ENCODE measurements at regions not wholly inside any gene's neighbourhood (a gene's known extent, or its start where the extent isn't known, plus 50 kb on each side); places are given as distances from the start of the nearest gene placed in this dataset.

DNA sequence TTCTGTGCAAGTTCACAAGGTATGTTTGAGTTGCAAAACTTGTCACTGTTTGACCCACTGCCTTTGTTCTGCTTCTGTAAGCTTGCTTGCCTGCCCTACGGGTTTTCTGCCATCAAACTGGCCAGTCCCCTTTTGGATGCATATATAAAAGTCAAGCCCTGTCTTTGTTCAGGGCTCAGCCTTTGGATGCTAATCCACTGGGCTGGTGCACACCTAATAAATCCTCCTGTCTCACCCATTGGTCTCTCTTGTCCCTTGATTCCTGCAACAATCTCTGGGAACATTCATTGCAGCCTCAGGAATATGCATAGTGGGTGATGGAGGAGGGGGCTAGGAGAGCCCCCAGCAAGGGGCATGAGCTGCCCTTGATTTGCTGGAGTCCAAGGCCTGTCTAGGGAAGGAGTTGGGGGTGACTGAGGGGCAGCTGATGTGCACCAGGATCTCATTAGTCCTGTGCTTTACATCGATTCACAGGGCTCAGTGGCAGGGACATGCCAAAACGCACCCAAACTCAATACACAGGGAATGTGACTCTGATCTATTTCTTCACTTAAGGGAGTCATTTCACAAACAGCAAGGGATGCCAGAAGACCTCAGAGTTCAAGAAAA, 225.4 kb upstream of the NLRP1 start:
- no peak for DNase-seq

DNA sequence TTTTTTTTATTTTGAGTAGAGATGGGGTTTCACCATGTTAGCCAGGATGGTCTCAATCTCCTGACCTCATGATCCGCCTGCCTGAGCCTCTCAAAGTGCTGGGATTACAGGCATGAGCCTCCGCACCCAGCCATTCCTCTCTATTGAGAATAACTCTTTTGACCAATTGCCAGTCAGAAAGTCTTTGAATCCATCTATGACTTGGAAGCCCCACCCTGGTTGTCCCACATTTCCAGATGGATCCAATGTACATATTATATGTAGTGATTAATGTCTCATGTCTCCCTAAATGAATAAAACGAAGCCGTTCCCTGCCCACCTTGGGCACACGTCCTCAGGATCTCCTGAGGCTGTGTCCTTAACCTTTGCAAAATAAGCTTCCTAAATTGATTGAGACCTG, 228.3 kb upstream of the NLRP1 start:
- H3K27me3 Mint-ChIP-seq = peaks cover 27% of the 10 kb centered on the region
- peaks cover 7% of the 10 kb centered on the region for H3K9me3 ChIP-seq (ENCODE audit: control insufficient read depth, low read length, poor library complexity, severe bottlenecking)
- no peaks in the 10 kb centered on the region for H3K36me3 Mint-ChIP-seq (ENCODE audit: low read depth)
- ATAC-seq (no peak), DNase-seq (no peak)
- no peaks in the 10 kb centered on the region for H3K4me1 Mint-ChIP-seq
- H3K4me3 Mint-ChIP-seq = no peak overlapping the region
- H3K27ac Mint-ChIP-seq = no peak overlapping the region

More for the DNA sequence above, 225.4 kb upstream of the NLRP1 start:
- Mint-ChIP-seq H3K27me3 (peaks cover 6% of the 10 kb centered on the region), H3K4me3 (no peak overlapping the region), H3K36me3 (ENCODE audit: low read depth) (no peaks in the 10 kb centered on the region), H3K4me1 (no peaks in the 10 kb centered on the region), H3K27ac (no peak overlapping the region)
- ATAC-seq = no peak
- H3K9me3 ChIP-seq (ENCODE audit: control insufficient read depth, low read length, poor library complexity, severe bottlenecking) = peaks cover 10% of the 10 kb centered on the region

DNA sequence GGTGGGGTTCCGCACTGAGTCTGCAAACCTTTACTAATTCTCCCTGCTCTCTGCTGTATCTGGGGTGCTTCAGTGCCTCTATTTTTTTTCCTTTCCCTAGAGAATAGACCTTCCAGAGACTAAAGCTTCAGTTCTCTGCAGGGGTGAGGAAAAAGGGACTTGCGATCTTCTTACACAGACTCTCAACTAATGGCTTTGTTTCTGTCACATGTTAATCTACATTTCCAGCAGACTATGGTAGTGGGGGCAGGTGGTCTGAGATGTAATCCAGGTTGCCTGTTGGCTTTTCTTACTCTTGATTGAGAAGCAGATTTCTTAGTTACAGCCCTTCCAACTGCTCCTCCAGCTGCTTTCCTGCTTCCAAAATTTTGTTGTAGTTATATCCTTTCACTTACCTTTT, 229.0 kb upstream of the NLRP1 start:
- H3K27me3 Mint-ChIP-seq = peaks cover 34% of the 10 kb centered on the region
- H3K27ac Mint-ChIP-seq = no peak overlapping the region
- H3K4me1 Mint-ChIP-seq = no peaks in the 10 kb centered on the region
- peaks cover 7% of the 10 kb centered on the region for H3K9me3 ChIP-seq (ENCODE audit: control insufficient read depth, low read length, poor library complexity, severe bottlenecking)
- DNase-seq (no peak), ATAC-seq (no peak)
- no peak overlapping the region for H3K4me3 Mint-ChIP-seq
- peaks cover 2% of the 10 kb centered on the region for H3K36me3 Mint-ChIP-seq (ENCODE audit: low read depth)

DNA sequence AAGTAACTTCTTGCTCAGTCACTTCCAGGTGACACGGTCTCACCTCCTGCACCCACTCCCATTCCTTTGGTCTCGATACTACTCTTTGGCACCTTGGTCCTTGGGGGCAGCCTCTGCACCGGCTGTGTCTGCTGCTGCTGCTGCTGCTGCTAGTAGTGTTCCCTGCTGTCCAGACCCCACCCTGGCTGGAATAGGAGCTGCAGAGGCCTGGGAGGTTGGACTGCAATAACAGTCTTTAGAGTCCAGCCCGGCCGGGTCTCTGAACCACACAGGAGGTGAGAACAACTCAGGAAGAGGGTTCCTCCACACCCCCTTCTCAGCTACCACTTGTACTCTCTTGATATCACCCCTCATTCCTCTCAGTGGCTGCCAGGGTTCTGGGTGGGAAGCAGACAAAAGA, 231.1 kb upstream of the NLRP1 start:
- peaks cover 47% of the 10 kb centered on the region for H3K27me3 Mint-ChIP-seq
- H3K36me3 Mint-ChIP-seq (ENCODE audit: low read depth) = peaks cover 2% of the 10 kb centered on the region
- no peak for DNase-seq
- no peak overlapping the region for H3K27ac Mint-ChIP-seq
- no peaks in the 10 kb centered on the region for H3K9me3 ChIP-seq (ENCODE audit: control insufficient read depth, low read length, poor library complexity, severe bottlenecking)
- ATAC-seq = no peak
- H3K4me1 Mint-ChIP-seq = no peaks in the 10 kb centered on the region
- H3K4me3 Mint-ChIP-seq = no peak overlapping the region

DNA sequence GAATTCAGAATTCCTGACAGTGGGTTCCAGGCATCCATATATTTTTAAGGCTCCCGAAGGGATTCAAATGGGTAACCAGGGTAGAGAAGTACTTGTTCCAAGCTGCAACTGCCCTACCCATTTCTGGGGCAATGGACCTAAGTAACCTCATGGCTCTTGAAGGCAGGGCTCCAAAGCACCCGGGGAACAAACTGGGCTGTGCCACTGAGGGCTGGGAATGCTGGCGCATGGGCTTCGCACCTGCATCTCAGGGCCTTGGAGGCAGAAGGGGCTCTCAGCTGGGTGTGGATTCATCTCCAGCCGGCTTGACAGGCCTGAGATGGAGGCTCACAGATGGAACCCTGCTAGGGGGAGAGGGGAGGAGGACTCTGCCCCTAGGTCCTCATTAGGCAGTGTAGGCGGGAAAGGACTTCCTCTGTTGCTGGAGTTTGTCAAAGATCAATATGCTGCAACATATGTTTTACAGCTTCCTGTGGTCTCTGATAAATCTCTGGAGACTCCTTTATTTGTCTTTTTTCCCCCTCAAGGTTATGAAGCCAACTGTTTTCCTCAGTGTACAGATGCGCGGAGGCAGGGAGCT, 232.3 kb upstream of the NLRP1 start:
- DNase-seq (no peak), ATAC-seq (no peak)
- Mint-ChIP-seq H3K4me3 (no peak overlapping the region), H3K27me3 (peaks cover 58% of the 10 kb centered on the region), H3K27ac (no peak overlapping the region), H3K4me1 (no peaks in the 10 kb centered on the region), H3K36me3 (ENCODE audit: low read depth) (peaks cover 2% of the 10 kb centered on the region)
- no peaks in the 10 kb centered on the region for H3K9me3 ChIP-seq (ENCODE audit: control insufficient read depth, low read length, poor library complexity, severe bottlenecking)

DNA sequence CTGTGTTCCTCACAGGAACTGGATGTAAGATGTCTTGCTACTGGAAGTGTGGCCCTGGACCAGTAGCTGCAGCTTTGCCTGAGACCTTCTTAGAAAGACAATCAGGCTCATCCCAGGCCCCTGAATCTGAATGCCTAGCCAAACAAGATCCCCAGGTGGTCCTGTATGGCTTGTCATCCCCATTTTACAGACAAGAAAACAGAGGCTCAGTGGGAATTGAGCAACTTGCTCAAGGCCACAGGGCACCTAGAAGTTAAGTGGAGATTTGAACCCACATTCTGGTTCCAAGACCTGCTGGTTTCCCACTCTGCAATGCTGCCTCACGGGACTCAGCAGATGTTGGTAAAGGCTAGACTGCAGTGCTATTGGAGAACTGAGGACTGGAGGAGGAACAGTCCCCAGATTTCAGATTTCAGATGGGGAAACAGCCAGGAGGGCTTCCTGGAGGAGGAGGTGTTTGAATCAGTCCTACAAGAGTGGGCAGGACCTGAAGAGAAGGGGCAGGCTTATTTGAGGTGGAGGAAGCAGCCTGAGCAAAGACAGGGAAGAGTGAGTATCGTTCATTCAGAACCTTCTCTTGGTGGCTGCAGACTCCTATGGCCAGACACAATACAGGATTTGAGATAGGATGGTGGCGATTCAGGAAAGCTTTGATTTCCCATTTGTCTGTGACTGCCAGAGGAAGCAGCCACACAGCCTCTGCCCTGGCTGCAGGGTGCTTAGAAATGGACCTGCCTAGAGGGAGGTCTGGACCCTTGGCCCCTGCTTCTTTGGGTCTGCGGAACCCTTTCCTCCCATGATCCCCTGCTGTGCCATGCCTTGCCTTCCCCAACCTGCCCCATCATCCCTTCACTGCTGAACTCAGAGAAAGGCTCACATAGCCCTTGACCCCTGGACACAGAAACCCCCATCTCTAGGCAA, 233.4 kb upstream of the NLRP1 start:
- no peaks in the 10 kb centered on the region for H3K9me3 ChIP-seq (ENCODE audit: control insufficient read depth, low read length, poor library complexity, severe bottlenecking)
- Mint-ChIP-seq H3K27ac (no peak overlapping the region), H3K36me3 (ENCODE audit: low read depth) (peaks cover 2% of the 10 kb centered on the region), H3K4me1 (no peaks in the 10 kb centered on the region), H3K27me3 (peaks cover 58% of the 10 kb centered on the region), H3K4me3 (no peak overlapping the region)
- no peak for DNase-seq
- ATAC-seq = no peak

DNA sequence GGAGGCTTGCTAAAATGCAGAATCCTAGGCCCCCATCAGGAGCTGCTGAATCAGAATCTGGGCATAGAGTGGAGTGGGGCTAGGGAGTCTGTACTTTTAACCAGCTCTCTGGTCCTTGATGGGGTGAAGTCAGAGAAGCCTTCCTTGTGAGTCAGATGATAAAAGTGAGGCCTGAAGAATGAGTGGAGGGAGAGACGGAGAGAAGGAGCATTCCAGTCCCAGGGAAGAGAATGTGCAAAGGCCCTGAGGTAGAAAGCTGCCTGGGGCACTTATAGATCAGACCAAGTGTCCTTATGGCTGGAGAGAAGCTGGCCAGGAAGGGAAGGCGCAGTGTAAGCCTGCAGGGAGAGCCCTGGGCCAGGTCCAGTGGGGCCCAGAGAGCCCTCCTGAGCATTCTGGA, 235.1 kb upstream of the NLRP1 start:
- no peaks in the 10 kb centered on the region for H3K9me3 ChIP-seq (ENCODE audit: control insufficient read depth, low read length, poor library complexity, severe bottlenecking)
- ATAC-seq = no peak
- peaks cover 2% of the 10 kb centered on the region for H3K36me3 Mint-ChIP-seq (ENCODE audit: low read depth)
- H3K27ac Mint-ChIP-seq = no peak overlapping the region
- no peak overlapping the region for H3K4me3 Mint-ChIP-seq
- H3K4me1 Mint-ChIP-seq = no peaks in the 10 kb centered on the region
- H3K27me3 Mint-ChIP-seq = peaks cover 63% of the 10 kb centered on the region
- no peak for DNase-seq

DNA sequence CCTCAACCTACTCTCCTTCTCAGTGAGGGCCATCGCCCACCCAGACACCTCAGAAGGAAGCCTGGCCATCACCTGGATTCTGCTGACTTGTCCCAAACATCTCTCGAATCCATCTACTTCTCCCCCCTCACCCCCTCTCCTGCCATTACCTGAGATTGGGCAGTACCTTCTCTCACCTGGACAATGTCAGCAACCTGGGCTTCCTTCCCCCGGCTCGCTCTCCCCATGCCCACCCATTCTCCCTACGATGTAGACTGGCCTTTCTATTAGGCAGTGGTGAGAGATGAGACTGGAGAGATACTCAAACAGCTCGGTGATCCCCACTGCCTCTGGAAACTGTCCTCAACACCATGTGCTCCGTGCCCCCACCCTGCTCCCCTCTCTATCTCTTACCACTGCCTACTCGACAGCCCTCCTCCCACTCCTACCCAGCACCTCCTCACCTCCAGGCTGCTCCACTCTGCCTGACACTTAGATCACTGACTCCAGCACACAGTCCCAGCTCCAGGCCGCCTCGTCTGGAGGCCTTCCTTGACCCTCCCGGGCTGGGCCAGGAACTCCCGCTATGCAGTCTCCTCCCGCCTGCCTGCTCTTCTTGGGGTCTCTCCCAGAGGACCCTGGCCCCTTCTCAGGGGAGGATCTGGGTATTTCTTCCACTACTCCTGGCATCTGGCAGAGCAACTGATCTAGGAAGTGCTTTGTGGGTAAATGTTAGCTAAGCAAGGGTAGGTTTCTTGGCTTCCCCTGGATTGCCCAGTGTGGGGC, 235.8 kb upstream of the NLRP1 start:
- peaks cover 67% of the 10 kb centered on the region for H3K27me3 Mint-ChIP-seq
- no peak overlapping the region for H3K4me3 Mint-ChIP-seq
- H3K27ac Mint-ChIP-seq = no peak overlapping the region
- ATAC-seq (no peak), DNase-seq (no peak)
- no peaks in the 10 kb centered on the region for H3K9me3 ChIP-seq (ENCODE audit: control insufficient read depth, low read length, poor library complexity, severe bottlenecking)
- peaks cover 2% of the 10 kb centered on the region for H3K36me3 Mint-ChIP-seq (ENCODE audit: low read depth)
- H3K4me1 Mint-ChIP-seq = no peaks in the 10 kb centered on the region

DNA sequence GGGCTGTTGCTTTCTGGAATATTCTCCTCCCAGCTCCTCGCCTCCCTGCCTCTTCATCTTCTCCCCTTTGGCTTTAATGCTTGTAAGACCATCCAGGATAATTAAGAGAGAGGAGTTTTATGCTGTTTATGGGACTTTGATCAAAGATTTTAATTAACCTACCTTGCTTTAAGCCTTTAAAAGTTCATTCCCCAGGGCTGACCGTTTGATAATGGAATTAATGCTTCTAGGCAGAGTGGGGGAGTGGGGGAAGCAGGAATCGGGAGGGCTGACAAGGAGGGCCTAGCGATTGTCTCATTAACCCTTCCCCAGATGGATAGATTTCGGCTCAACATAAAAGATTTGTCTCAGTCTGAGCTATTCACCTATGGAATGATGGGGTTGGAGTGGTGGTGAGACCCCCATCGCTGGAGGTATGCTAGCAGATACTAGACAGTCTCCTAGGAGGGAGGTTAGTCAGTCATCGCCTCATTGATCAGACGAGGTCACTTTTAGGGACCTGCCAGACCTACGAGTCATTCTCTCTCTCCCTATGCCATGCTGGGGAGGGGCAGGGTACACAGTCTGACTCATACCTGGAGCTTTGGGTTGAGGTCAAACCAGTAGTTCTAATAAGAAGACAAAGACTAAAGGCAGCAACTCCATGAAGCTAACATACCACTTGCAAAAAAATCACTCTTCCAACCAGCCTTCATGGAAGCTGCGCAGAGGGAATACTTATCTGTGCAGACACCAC, 236.6 kb upstream of the NLRP1 start:
- peaks cover 2% of the 10 kb centered on the region for H3K36me3 Mint-ChIP-seq (ENCODE audit: low read depth)
- no peak overlapping the region for H3K4me3 Mint-ChIP-seq
- H3K9me3 ChIP-seq (ENCODE audit: control insufficient read depth, low read length, poor library complexity, severe bottlenecking) = no peaks in the 10 kb centered on the region
- no peak for DNase-seq
- H3K4me1 Mint-ChIP-seq = no peaks in the 10 kb centered on the region
- no peak overlapping the region for H3K27ac Mint-ChIP-seq
- ATAC-seq = no peak
- peaks cover 66% of the 10 kb centered on the region for H3K27me3 Mint-ChIP-seq

DNA sequence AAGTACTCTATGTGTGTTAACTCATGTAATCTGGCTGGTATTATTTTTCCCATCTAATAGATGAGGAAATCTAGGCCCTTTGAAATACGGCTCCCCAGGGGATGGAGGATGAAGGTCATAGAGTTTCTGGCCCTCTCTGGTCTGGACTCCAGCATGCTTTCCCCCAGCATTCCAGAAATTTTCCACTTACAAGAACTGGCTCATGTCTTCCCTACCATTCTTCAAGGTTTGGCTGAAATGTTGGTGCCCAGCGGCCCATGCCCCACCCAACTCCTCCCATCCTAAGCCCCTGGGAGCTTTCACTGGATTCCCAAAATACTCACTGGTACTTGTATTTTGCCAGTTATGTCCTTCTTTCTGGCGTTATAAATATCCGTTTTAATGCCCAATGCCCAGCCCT, 237.5 kb upstream of the NLRP1 start:
- H3K36me3 Mint-ChIP-seq (ENCODE audit: low read depth) = peaks cover 2% of the 10 kb centered on the region

DNA sequence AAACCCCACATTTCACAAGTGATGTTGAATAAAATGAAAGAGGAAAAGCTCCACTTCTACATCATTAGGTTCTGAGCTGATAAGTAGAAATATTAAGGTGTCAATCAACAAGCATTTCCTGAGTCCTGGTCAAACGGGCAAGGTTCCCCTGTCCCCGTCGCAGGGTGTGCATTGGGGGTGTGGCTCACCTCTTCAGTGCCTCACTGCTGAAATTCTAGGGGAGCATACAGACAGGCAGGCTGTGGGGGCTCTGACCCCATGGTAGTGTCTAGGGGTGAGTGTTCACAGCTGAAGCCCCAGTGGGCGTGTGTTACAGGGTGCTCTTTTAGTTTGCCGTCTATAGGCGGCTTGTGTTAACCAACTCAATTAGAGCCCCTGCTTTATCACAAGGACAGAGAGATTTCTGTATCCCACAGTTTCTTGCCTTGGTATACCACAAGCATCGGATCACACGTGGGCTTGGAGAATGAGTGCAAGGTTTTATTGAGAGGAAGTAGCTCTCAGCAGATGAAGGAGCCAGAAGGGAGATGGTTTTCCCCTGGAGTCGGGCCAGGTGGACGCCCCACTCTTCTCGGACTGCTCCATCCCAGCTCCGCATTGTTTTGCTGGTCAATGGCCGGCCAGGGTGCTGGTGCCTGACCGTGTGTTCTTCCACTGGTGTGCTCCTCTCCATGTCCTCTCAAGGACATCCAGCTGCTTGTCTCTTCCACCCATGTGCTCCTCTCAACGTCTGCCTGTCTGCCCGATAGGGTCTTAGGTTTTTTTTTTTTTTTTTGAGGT, 238.2 kb upstream of the NLRP1 start:
- H3K4me1 Mint-ChIP-seq = no peaks in the 10 kb centered on the region
- peaks cover 59% of the 10 kb centered on the region for H3K27me3 Mint-ChIP-seq
- ATAC-seq (no peak), DNase-seq (no peak)
- no peaks in the 10 kb centered on the region for H3K9me3 ChIP-seq (ENCODE audit: control insufficient read depth, low read length, poor library complexity, severe bottlenecking)
- H3K4me3 Mint-ChIP-seq = no peak overlapping the region
- H3K27ac Mint-ChIP-seq = no peak overlapping the region
- H3K36me3 Mint-ChIP-seq (ENCODE audit: low read depth) = peaks cover 2% of the 10 kb centered on the region

More for the DNA sequence above, 237.5 kb upstream of the NLRP1 start:
- H3K27ac Mint-ChIP-seq = no peak overlapping the region
- no peaks in the 10 kb centered on the region for H3K4me1 Mint-ChIP-seq
- H3K9me3 ChIP-seq (ENCODE audit: control insufficient read depth, low read length, poor library complexity, severe bottlenecking) = no peaks in the 10 kb centered on the region
- H3K4me3 Mint-ChIP-seq = no peak overlapping the region
- no peak for ATAC-seq
- H3K27me3 Mint-ChIP-seq = peaks cover 58% of the 10 kb centered on the region
- DNase-seq = no peak

DNA sequence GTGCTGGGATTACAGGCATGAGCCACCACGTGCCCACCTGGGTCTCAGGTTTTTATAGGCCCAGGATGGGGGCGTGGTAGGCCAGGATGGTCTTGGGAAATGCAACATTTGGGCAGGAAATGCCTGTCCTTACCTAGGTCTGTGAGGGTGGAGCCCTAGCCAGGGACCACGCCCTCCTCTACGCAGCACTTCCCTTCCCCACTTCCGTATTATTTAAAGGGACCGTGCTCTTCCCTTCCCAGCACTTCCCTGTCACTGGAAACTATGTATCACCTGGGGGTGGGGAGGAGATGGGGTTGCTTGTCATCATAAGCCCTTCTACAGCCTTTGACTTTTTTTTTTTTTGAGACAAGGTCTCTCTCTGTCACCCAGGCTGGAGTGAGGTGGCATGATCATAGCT, 238.9 kb upstream of the NLRP1 start:
- no peaks in the 10 kb centered on the region for H3K4me1 Mint-ChIP-seq
- peaks cover 1% of the 10 kb centered on the region for H3K36me3 Mint-ChIP-seq (ENCODE audit: low read depth)
- no peak overlapping the region for H3K27ac Mint-ChIP-seq
- no peak for ATAC-seq
- DNase-seq = no peak
- peaks cover 55% of the 10 kb centered on the region for H3K27me3 Mint-ChIP-seq
- no peaks in the 10 kb centered on the region for H3K9me3 ChIP-seq (ENCODE audit: control insufficient read depth, low read length, poor library complexity, severe bottlenecking)
- no peak overlapping the region for H3K4me3 Mint-ChIP-seq
